CD4-positive, alpha-beta T cell (primary cell): ENCODE measurements at regions not wholly inside any gene's neighbourhood (a gene's known extent, or its start where the extent isn't known, plus 50 kb on each side); places are given as distances from the start of the nearest gene placed in this dataset.

ENCODE experiments used
- ATAC-seq: fragments of 200-7000 bp; cut with Tn5 transposase; one replicate; pipeline ENCODE4 v1.10.0; 2022; ENCODE audit warnings: mild to moderate bottlenecking; ENCODE audit not compliant: poor library complexity
- CTCF ChIA-PET: fragments of 350-600 bp; sonication (Branson Sonifier 250); formaldehyde crosslinking; loops from one replicate; lab custom pipeline; 2021; ENCODE audit warnings: antibody characterized with exemption, inconsistent platforms; lab: Charles Lee
- POLR2A ChIA-PET: fragments of 350-600 bp; sonication (Branson Sonifier 250); formaldehyde crosslinking; loops from one replicate; lab custom pipeline; 2021; ENCODE audit warnings: antibody characterized with exemption, inconsistent platforms; lab: Charles Lee
- DNase-seq, 14 experiments: peaks; one replicate each; pipeline ENCODE4 v3.0.0-alpha.2; 2013 to 2020; ENCODE audit warnings: mixed read lengths in 2 of 14
- H3K27ac ChIP-seq, 2 donors: one replicate each; pipeline versions ENCODE4 v1.5.1 to v1.7.0; 2013; ENCODE audit warnings: low read length in 2 of 2, low read depth in 1 of 2, mild to moderate bottlenecking in 1 of 2
- H3K27me3 ChIP-seq, 2 experiments: 1 replicate in 1 of 2; 2 replicates in 1 of 2; pipeline versions ENCODE4 v1.6.1 to v1.7.0; 2013; ENCODE audit warnings: low read length in 2 of 2, control low read depth in 1 of 2, mild to moderate bottlenecking in 1 of 2, moderate library complexity in 1 of 2; ENCODE audit not compliant: insufficient read depth in 2 of 2, control insufficient read depth in 1 of 2
- H3K36me3 ChIP-seq: one replicate; pipeline ENCODE4 v1.6.1; 2013; ENCODE audit warnings: low read length, control low read depth; ENCODE audit not compliant: insufficient read depth
- H3K4me1 ChIP-seq: one replicate; pipeline ENCODE4 v1.6.1; 2013; ENCODE audit warnings: low read length, control low read depth; ENCODE audit not compliant: insufficient read depth
- H3K4me3 ChIP-seq: one replicate; pipeline ENCODE4 v1.5.1; 2013; ENCODE audit warnings: mild to moderate bottlenecking, low read length, moderate library complexity
- H3K9me3 ChIP-seq, 2 experiments: 1 replicate in 1 of 2; 2 replicates in 1 of 2; pipeline versions ENCODE4 v1.6.1 to v1.7.0; 2013; ENCODE audit warnings: low read length in 2 of 2, mild to moderate bottlenecking in 2 of 2, control low read depth in 1 of 2, moderate library complexity in 1 of 2; ENCODE audit not compliant: control insufficient read depth in 1 of 2, insufficient read depth in 1 of 2
- H3K27ac Mint-ChIP-seq: one replicate; pipeline ENCODE4 v1.8.0; 2020; ENCODE audit warnings: mixed read lengths
- H3K27me3 Mint-ChIP-seq: one replicate; pipeline ENCODE4 v1.8.0; 2021; ENCODE audit warnings: mixed read lengths
- H3K36me3 Mint-ChIP-seq: one replicate; pipeline ENCODE4 v1.8.0; 2021; ENCODE audit warnings: low read depth, mixed read lengths
- H3K4me1 Mint-ChIP-seq: one replicate; pipeline ENCODE4 v1.8.0; 2021; ENCODE audit warnings: low read depth, mixed read lengths
- H3K4me3 Mint-ChIP-seq: one replicate; pipeline ENCODE4 v1.8.0; 2020; ENCODE audit warnings: mild to moderate bottlenecking, mixed read lengths
- H3K9me3 Mint-ChIP-seq: one replicate; pipeline ENCODE4 v1.8.0; 2020; ENCODE audit warnings: mixed read lengths
- CTCF ChIP-seq: fragments of 200-600 bp; IDR thresholded peaks from one replicate; pipeline ENCODE4 v1.8.0; 2022; ENCODE audit warnings: antibody characterized with exemption, mild to moderate bottlenecking
- intact Hi-C, 2 experiments: fragments of 100-400 bp; cut with DNase I in 1 of 2; cut with micrococcal nuclease in 1 of 2; formaldehyde crosslinking; loops; one replicate each; pipeline versions ENCODE4 v1.15.1 to v1.9.0; 2023 to 2025; cut with DNase I, micrococcal nuclease

- TF ChIP-seq CTCF, result no peak
- no peaks in the 10 kb centered on the region for H3K27me3 ChIP-seq
- H3K36me3 Mint-ChIP-seq, result no peaks in the 10 kb centered on the region
- no peak overlapping the region for H3K27ac Mint-ChIP-seq
- H3K9me3 Mint-ChIP-seq, result no peaks in the 10 kb centered on the region
- H3K27me3 Mint-ChIP-seq, result no peaks in the 10 kb centered on the region
- no peaks in the 10 kb centered on the region for H3K4me1 Mint-ChIP-seq
- no peak overlapping the region for H3K4me3 Mint-ChIP-seq
- ATAC-seq, result no peak
- intact Hi-C loops, result no loop called here
- ChIA-PET POLR2A (no interaction called here), CTCF (no interaction called here)
- no peaks in the 10 kb centered on the region for H3K4me1 ChIP-seq
- DNase-seq, result no peak
- H3K4me3 ChIP-seq, result no peak overlapping the region
- H3K9me3 ChIP-seq, result no peaks in the 10 kb centered on the region
- H3K36me3 ChIP-seq, result no peaks in the 10 kb centered on the region
- no peak overlapping the region for H3K27ac ChIP-seq
These were observed 456.2 kb upstream of the CDH5 start for GRCh38 chr16:65910291-65910690.

DNA sequence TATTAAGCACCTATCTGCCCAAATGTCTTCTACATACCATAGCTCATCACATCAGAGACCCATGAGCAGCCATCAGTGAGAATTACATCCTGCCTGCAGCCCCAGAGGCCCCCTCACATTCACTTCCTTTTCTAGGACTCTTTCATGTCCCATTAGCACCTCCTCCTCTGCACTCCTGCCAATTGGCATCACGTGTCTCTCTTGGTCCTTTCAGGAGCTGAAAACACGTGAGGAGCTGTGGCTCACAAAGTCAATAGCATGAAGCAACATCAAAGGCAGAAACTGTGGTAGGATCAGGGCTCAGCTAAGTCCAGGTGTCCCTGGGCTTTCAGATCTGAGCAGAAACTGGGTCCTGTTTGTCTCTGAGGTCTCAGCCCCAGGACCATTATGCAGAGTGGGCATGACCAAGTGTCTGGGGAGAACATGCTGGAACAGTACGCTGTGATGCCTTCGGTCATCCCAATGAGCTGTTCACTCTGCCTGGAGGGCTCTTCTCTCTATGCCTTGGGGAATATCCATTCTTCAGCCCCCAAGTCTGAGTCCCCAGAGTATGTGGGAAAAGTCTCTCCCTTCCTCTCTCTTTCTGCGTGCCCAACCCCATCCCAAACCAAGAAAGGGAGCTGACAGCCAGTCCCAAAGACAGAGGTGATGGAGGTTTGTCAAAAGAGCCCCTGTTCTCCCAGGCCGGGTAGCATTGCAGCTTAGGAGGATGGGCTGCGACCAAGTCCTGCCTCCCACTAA lies 457.0 kb upstream of the CDH5 start:
- no peak for TF ChIP-seq CTCF
- no peaks in the 10 kb centered on the region for H3K9me3 ChIP-seq
- CTCF ChIA-PET, result no interaction called here

DNA sequence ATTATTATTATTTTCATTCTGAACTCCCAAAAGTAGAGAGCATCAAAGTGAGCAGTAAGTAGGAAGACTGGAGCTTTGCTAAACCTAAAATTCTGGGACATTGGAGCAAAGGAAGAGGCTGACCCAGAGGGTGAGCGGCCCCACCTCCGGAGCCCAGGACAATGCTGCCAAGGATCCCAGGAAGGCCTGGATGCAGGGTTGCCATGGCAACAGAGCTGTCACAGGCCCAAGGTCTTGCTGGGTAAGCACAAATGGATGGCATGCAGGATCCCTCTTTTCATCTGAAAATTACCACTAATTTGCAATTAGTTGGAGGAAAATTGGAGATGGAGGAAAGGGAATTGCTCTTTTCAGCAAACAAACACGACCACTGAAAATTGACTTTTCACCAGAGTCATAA lies 457.9 kb upstream of the CDH5 start:
- POLR2A ChIA-PET, result no interaction called here
- no peak overlapping the region for H3K27ac Mint-ChIP-seq
- CTCF ChIA-PET, result no interaction called here
- Histone ChIP-seq H3K27me3 (no peaks in the 10 kb centered on the region), H3K4me1 (no peaks in the 10 kb centered on the region), H3K27ac (no peak overlapping the region), H3K4me3 (no peak overlapping the region), H3K9me3 (no peaks in the 10 kb centered on the region), H3K36me3 (no peaks in the 10 kb centered on the region)
- ATAC-seq (no peak), DNase-seq (no peak)
- H3K36me3 Mint-ChIP-seq, result no peaks in the 10 kb centered on the region
- no peak for TF ChIP-seq CTCF
- intact Hi-C loops, result no loop called here
- H3K4me1 Mint-ChIP-seq, result no peaks in the 10 kb centered on the region
- H3K4me3 Mint-ChIP-seq, result no peak overlapping the region
- no peaks in the 10 kb centered on the region for H3K27me3 Mint-ChIP-seq
- H3K9me3 Mint-ChIP-seq, result no peaks in the 10 kb centered on the region

More for the DNA sequence above, 457.0 kb upstream of the CDH5 start:
- no peaks in the 10 kb centered on the region for H3K27me3 ChIP-seq
- H3K36me3 ChIP-seq, result no peaks in the 10 kb centered on the region
- no peaks in the 10 kb centered on the region for H3K9me3 Mint-ChIP-seq
- H3K4me1 Mint-ChIP-seq, result no peaks in the 10 kb centered on the region
- ATAC-seq (no peak), DNase-seq (no peak)
- no peaks in the 10 kb centered on the region for H3K36me3 Mint-ChIP-seq
- no peak overlapping the region for H3K27ac ChIP-seq
- intact Hi-C loops, result no loop called here
- H3K27ac Mint-ChIP-seq, result no peak overlapping the region
- H3K4me1 ChIP-seq, result no peaks in the 10 kb centered on the region
- H3K27me3 Mint-ChIP-seq, result no peaks in the 10 kb centered on the region
- H3K4me3 ChIP-seq, result no peak overlapping the region
- no peak overlapping the region for H3K4me3 Mint-ChIP-seq
- POLR2A ChIA-PET, result no interaction called here
